H1 (cell line): ENCODE measurements at regions not wholly inside any gene's neighbourhood (a gene's known extent, or its start where the extent isn't known, plus 50 kb on each side); places are given as distances from the start of the nearest gene placed in this dataset.

Experiments
- CTCF ChIA-PET: fragments of 300-600 bp; sonication (Branson Sonifier 250); formaldehyde crosslinking; loops from one replicate; lab custom pipeline; 2021; ENCODE audit not compliant: partially characterized antibody; lab: Charles Lee
- POLR2A ChIA-PET: fragments of 300-600 bp; sonication (Branson Sonifier 250); formaldehyde crosslinking; loops from one replicate; lab custom pipeline; 2021; ENCODE audit warnings: inconsistent platforms; ENCODE audit not compliant: partially characterized antibody; lab: Charles Lee
- DNase-seq, 2 experiments: peaks; one replicate each; pipeline versions ENCODE4 v3.0.0 to v3.0.0-alpha.2; 2010 to 2022; ENCODE audit warnings: low spot score in 2 of 2, low read depth in 1 of 2, mixed read lengths in 1 of 2
- FAIRE-seq: peaks from 2 replicates; lab custom pipeline; 2011; peaks lifted over from hg19 to GRCh38; lab: Jason Lieb, UNC
- H2AFZ ChIP-seq: 2 replicates; pipeline ENCODE4 v1.8.1; 2012; ENCODE audit warnings: low read length, inconsistent platforms
- H2AK5ac ChIP-seq: 2 replicates; pipeline ENCODE4 v1.6.1; 2013; ENCODE audit warnings: low read depth, low read length
- H2BK120ac ChIP-seq: replicated peaks from 2 replicates; pipeline ENCODE3; 2013; ENCODE audit warnings: low read depth, low read length, inconsistent platforms
- H2BK12ac ChIP-seq: 2 replicates; pipeline ENCODE4 v1.6.1; 2013; ENCODE audit warnings: low read depth, low read length
- H2BK15ac ChIP-seq: 2 replicates; pipeline ENCODE4 v1.6.1; 2013; ENCODE audit warnings: low read length
- H2BK20ac ChIP-seq: 2 replicates; pipeline ENCODE4 v1.6.1; 2013; ENCODE audit warnings: low read length
- H2BK5ac ChIP-seq: 2 replicates; pipeline ENCODE4 v1.6.1; 2013; ENCODE audit warnings: low read depth, low read length
- H3K14ac ChIP-seq: 2 replicates; pipeline ENCODE4 v1.6.1; 2013; ENCODE audit warnings: inconsistent platforms; ENCODE audit not compliant: insufficient read length
- H3K18ac ChIP-seq: 2 replicates; pipeline ENCODE4 v1.6.1; 2013; ENCODE audit warnings: low read length; ENCODE audit errors: extremely low read depth
- H3K23ac ChIP-seq: 2 replicates; pipeline ENCODE4 v1.6.1; 2013; ENCODE audit warnings: inconsistent platforms; ENCODE audit not compliant: insufficient read length
- H3K23me2 ChIP-seq: 2 replicates; pipeline ENCODE4 v1.6.1; 2013; ENCODE audit warnings: low read depth, low read length
- H3K27ac ChIP-seq: 2 replicates; pipeline ENCODE4 v1.6.1; 2011; ENCODE audit warnings: low read depth, low read length, inconsistent platforms
- H3K27me3 ChIP-seq, 4 experiments: replicated peaks in 1 of 4; 1 replicate in 1 of 4; 2 replicates in 3 of 4; pipeline versions ENCODE4 v1.6.1 to v1.8.1; 2011 to 2013; ENCODE audit warnings: low read length in 3 of 4, mild to moderate bottlenecking in 3 of 4, inconsistent platforms in 2 of 4, mixed read lengths in 2 of 4, moderate library complexity in 1 of 4; ENCODE audit not compliant: control insufficient read depth in 3 of 4, insufficient read depth in 3 of 4; ENCODE audit errors: extremely low read depth in 1 of 4
- H3K36me3 ChIP-seq, 4 experiments: 2 replicates each; pipeline versions ENCODE4 v1.6.1 to v1.8.1; 2011 to 2013; ENCODE audit warnings: mild to moderate bottlenecking in 4 of 4, low read length in 3 of 4, moderate library complexity in 2 of 4, control low read depth in 1 of 4, inconsistent platforms in 1 of 4; ENCODE audit not compliant: insufficient read depth in 4 of 4, control insufficient read depth in 2 of 4
- H3K4ac ChIP-seq: replicated peaks from 2 replicates; pipeline ENCODE3; 2013; ENCODE audit warnings: low read length, low read depth, mixed read lengths, inconsistent platforms; ENCODE audit not compliant: insufficient read length
- H3K4me1 ChIP-seq, 4 experiments: replicated peaks in 1 of 4; 1 replicate in 1 of 4; 2 replicates in 3 of 4; pipeline versions ENCODE4 v1.6.1 to v1.8.1; 2011 to 2013; ENCODE audit warnings: low read length in 3 of 4, inconsistent platforms in 2 of 4, mixed read lengths in 1 of 4; ENCODE audit not compliant: insufficient read depth in 4 of 4, control insufficient read depth in 3 of 4
- H3K4me2 ChIP-seq, 2 experiments: 2 replicates each; pipeline versions ENCODE4 v1.6.1 to v1.8.1; 2011 to 2013; ENCODE audit warnings: low read depth in 2 of 2, low read length in 2 of 2, control low read depth in 1 of 2, inconsistent platforms in 1 of 2, mild to moderate bottlenecking in 1 of 2; ENCODE audit not compliant: insufficient read depth in 1 of 2
- H3K4me3 ChIP-seq, 4 experiments: fragments of 200-600, 300-600 bp in 1 of 4; sonication (generic), shearing (Covaris generic), sonication (Bioruptor Twin) in 1 of 4; 2 replicates each; pipeline versions ENCODE4 v1.5.1 to v1.8.1; 2011 to 2016; ENCODE audit warnings: low read length in 4 of 4, low read depth in 3 of 4, control low read depth in 2 of 4, inconsistent platforms in 2 of 4, mild to moderate bottlenecking in 2 of 4, mixed read lengths in 1 of 4, moderate library complexity in 1 of 4; ENCODE audit not compliant: insufficient read depth in 2 of 4; ENCODE audit errors: extremely low read depth in 1 of 4
- H3K56ac ChIP-seq: replicated peaks from 2 replicates; pipeline ENCODE3; 2013; ENCODE audit warnings: low read depth, mild to moderate bottlenecking, mixed read lengths, low read length, inconsistent platforms; ENCODE audit not compliant: insufficient read length
- H3K79me1 ChIP-seq: 2 replicates; pipeline ENCODE4 v1.6.1; 2013; ENCODE audit warnings: low read depth, low read length, control low read depth
- H3K79me2 ChIP-seq, 2 experiments: 2 replicates each; pipeline versions ENCODE4 v1.6.1 to v1.8.1; 2012 to 2013; ENCODE audit warnings: low read length in 2 of 2, mild to moderate bottlenecking in 2 of 2, inconsistent platforms in 1 of 2; ENCODE audit not compliant: insufficient read depth in 2 of 2, control insufficient read depth in 1 of 2
- H3K9ac ChIP-seq, 4 experiments: replicated peaks in 1 of 4; 1 replicate in 1 of 4; 2 replicates in 3 of 4; pipeline versions ENCODE4 v1.6.1 to v1.8.1; 2011 to 2013; ENCODE audit warnings: low read depth in 3 of 4, low read length in 3 of 4, control low read depth in 2 of 4, mild to moderate bottlenecking in 2 of 4, moderate library complexity in 2 of 4, inconsistent platforms in 1 of 4; ENCODE audit errors: extremely low read depth in 1 of 4
- H3K9me3 ChIP-seq, 2 experiments: 2 replicates each; pipeline versions ENCODE4 v1.6.1 to v1.8.1; 2012 to 2013; ENCODE audit warnings: mild to moderate bottlenecking in 2 of 2, moderate library complexity in 2 of 2, control low read depth in 1 of 2, inconsistent platforms in 1 of 2, low read depth in 1 of 2, low read length in 1 of 2, mixed read lengths in 1 of 2; ENCODE audit not compliant: insufficient read depth in 2 of 2
- H4K20me1 ChIP-seq, 2 experiments: replicated peaks in 1 of 2; 2 replicates each; pipeline versions ENCODE3 to v1.8.1; 2011 to 2013; ENCODE audit warnings: inconsistent platforms in 2 of 2, low read length in 2 of 2, mild to moderate bottlenecking in 1 of 2; ENCODE audit not compliant: insufficient read depth in 2 of 2, control insufficient read depth in 1 of 2
- H4K5ac ChIP-seq: 2 replicates; pipeline ENCODE4 v1.6.1; 2013; ENCODE audit warnings: low read length, low read depth, mixed read lengths, inconsistent platforms; ENCODE audit not compliant: insufficient read length
- H4K8ac ChIP-seq: 2 replicates; pipeline ENCODE4 v1.8.0; 2013; ENCODE audit warnings: mild to moderate bottlenecking, moderate library complexity, low read length, inconsistent platforms; ENCODE audit not compliant: insufficient read depth; ENCODE audit errors: extremely low read depth
- H4K91ac ChIP-seq: replicated peaks from 2 replicates; pipeline ENCODE3; 2013; ENCODE audit warnings: low read length, mixed read lengths, inconsistent platforms; ENCODE audit not compliant: insufficient read length
- BACH1 ChIP-seq: IDR thresholded peaks from 2 replicates; pipeline ENCODE4 v1.6.1; 2012; ENCODE audit warnings: low read length, improper control_type of control experiment
- NANOG ChIP-seq: IDR thresholded peaks from 2 replicates; pipeline ENCODE4 v1.6.1; 2011; ENCODE audit warnings: low read length, low read depth, mild to moderate bottlenecking, inconsistent platforms; ENCODE audit not compliant: insufficient read depth, poor library complexity, severe bottlenecking
- WGBS, 2 experiments: shearing (Covaris generic) in 1 of 2; methylation state at CpG; one replicate each; pipeline versions ENCODE4 v1.1.6 to v1.1.7; 2013 to 2015; ENCODE audit warnings: low lambda C conversion rate in 2 of 2, mixed read lengths in 2 of 2, inconsistent platforms in 1 of 2, low coverage in 1 of 2, missing lambda C conversion rate in 1 of 2; ENCODE audit not compliant: insufficient replicate concordance in 2 of 2, insufficient coverage in 1 of 2, insufficient read length in 1 of 2; ENCODE audit errors: extremely low coverage in 1 of 2, missing lambda C conversion rate in 1 of 2; 5-methylcytosine and 5-hydroxymethylcytosine counted together

- H3K79me2 ChIP-seq = no peaks in the 10 kb centered on the region
- H3K27me3 ChIP-seq = peaks cover 0 to 18% (median 10%) of the 10 kb centered on the region in 4 experiments; a peak in 5 of 7 replicates
- 76% methylated on average over 8 of the region's 8 CpGs; no CpG with 5 or more reads in 1 of the 2 experiments for WGBS, 2 experiments
- H3K36me3 ChIP-seq = no peaks in the 10 kb centered on the region
- H3K14ac ChIP-seq = no peak overlapping the region
- H4K8ac ChIP-seq = no peak overlapping the region
- H2AFZ ChIP-seq = no peak overlapping the region
- no peaks in the 10 kb centered on the region for H3K9me3 ChIP-seq
- H2BK20ac ChIP-seq = no peak overlapping the region
- no peak overlapping the region for H2AK5ac ChIP-seq
- DNase-seq (no peak), FAIRE-seq (no peak)
- H3K4me1 ChIP-seq = peaks cover 0 to 21% (median 16%) of the 10 kb centered on the region in 4 experiments; a peak in 6 of 7 replicates
- no peak overlapping the region for H3K4ac ChIP-seq
- H3K23ac ChIP-seq = no peak overlapping the region
- POLR2A ChIA-PET = no interaction called here
- no peak overlapping the region for H2BK12ac ChIP-seq
- H2BK5ac ChIP-seq = no peak overlapping the region
- no peak overlapping the region for H4K5ac ChIP-seq
- no peaks in the 10 kb centered on the region for H3K79me1 ChIP-seq
- H2BK120ac ChIP-seq = no peak overlapping the region
- H3K9ac ChIP-seq = no peak overlapping the region
- H4K91ac ChIP-seq = no peak overlapping the region
- no peaks in the 10 kb centered on the region for H3K23me2 ChIP-seq
- CTCF ChIA-PET = interaction anchor here (0.6 to 1.6 kb wide), 6 partner anchors 21 to 636 kb away, joined by 3 to 4 read pairs (median 4); no protein-coding TSS in a partner anchor
- no peak overlapping the region for H3K56ac ChIP-seq
- no peaks in the 10 kb centered on the region for H4K20me1 ChIP-seq
- H3K18ac ChIP-seq = no peak overlapping the region
- no peak overlapping the region for H2BK15ac ChIP-seq
- no peak overlapping the region for H3K4me2 ChIP-seq
- H3K27ac ChIP-seq = no peak overlapping the region
- no peak overlapping the region for H3K4me3 ChIP-seq
- TF ChIP-seq BACH1 (no peak), NANOG (no peak)
Observed at GRCh38 chr4:4758681-4759080, 100.8 kb upstream of the MSX1 start.
